HG02840 (cell line): ENCODE measurements at regions not wholly inside any gene's neighbourhood (a gene's known extent, or its start where the extent isn't known, plus 50 kb on each side); places are given as distances from the start of the nearest gene placed in this dataset.

Experiments used
- ATAC-seq: cut with Tn5 transposase; IDR thresholded peaks from one replicate; pipeline ENCODE4 v1.9.1; 2021; ENCODE audit warnings: mild to moderate bottlenecking, moderate library complexity, moderate number of reproducible peaks; ENCODE audit not compliant: unreplicated experiment, low FRiP score

DNA sequence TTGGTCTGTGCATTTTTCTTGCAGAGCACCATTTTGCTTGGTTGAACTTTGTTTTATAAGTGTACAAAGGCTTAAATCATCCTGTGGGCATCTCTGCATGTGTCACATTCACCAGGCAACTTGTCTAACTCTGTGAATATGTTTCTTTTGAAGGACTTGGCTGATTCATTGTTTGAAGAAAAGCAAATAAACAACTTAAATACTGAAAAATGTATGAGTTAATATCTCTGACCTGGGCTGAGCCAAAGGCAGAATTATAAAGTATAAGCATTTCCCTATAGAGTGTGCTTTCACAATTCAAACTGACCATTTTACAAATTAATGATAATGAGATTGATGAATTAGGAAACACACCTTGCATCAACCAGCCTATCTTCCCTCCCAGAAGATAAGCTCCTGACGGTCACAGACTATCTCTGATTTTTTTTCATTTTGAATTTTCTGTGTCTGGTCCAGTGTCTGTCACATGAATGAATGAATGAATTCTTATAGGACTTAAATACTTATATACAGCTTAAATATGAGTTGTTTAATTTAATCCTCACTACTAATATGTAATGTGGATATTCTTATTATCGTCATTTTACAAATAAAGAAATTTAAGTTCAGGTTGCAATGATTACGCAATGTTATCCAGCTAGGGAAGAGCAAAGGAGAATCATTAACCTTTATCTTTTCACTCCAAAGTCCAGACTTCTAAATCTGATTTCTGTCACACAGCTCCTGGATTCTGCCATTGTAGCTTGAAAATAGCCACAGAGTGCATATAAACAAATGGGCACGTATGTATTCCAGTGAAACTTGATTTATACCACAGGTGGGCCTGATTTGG is 182.0 kb upstream of the PHYHIPL start:
- ATAC-seq: no peak

DNA sequence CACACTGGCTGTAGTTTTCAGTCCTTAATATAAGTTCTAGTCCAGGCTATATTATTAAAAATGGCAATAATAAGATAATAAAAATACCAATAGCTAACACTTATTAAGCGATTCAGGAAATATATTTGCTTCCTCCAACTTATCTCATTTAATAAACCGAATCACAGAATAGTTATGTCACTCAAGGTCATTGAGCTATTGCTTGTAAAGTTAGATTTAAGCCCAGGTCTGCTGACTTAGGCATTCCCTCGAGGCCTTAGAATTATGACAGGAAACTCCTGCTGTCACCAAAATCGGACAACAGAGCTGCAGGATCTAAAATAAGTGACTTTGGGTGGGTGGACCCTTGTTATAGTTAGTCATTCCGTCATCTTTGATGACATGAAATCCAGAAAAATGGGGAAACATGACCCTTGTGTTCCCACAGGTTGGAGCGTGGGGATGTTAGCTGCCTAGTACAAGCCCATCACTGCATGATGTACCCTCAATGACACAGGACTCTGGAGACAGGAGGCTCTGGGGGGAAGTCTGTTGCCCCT is 181.3 kb upstream of the PHYHIPL start:
- ATAC-seq: no peak

DNA sequence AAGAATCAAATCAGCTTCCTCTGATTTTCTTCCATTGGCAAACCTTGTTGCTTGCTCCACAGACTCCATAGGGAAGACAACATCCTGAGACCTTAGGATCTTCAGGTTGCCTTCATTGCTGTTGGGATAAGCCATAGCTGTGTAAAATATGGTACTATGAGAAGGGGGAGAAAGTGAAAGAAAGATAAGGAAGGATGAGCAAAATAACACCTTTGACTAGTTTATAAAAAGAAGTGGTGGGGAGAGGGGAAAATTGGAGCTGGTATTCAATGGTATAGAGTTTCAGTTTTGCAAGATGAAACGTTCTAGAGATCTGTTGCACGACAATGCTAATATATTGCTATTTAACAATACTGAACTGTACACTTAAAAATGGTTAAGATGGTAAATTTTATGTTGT is 180.4 kb upstream of the PHYHIPL start:
- no peak for ATAC-seq

DNA sequence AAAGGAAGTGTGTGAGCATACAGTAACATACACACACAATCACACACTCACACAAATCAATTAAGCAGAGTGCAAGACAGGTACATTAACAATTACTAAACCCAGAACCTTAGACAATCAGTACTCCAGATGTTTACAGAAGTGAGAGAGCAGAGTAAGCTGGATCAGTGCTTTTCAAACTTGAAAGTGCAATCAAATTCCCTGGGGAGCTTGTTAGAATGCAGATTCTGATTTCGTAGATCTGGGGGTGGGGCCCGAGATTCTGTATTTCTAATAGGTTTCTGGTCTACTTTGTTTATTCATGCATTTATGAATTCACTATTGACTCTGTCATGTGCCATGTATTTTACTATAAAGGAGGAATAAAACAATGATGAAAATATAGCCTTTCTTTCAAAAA is 179.6 kb upstream of the PHYHIPL start:
- no peak for ATAC-seq

DNA sequence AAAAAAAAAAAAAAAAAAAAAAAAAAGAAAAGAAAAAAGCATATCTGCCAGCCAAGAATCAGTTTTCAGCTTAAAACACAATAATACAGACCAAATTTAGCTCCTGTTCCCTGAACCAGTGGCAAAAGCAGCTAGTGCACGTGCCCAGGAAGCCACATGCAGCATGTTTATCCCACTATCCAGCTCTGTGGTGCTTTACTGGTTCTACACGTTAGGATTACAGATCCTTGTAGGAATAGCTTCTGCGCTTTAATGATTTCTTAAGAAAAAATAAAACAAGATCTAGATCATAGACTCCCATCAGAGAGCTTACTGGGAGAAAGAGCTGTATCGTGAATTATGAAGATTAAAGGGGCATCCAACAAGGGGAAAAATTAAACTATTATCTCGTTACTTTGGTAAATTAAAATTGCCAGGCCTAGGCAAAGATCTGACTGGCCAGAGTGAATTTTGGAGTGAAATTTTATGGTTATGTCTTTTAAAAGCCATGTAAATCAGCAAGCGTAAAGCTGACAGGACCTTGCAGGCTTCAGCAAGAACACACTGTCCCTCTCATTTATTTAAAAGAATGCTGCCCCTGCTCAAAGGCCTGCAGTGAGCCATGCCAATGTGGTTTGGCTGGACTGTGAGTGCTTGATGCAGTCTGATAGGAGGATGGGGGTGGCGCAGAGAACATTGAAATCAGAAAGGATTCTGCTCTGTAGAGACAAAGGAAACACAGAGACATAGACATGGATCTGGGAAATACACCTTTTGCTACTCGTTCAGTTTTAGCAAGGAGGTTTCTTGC is 177.3 kb upstream of the PHYHIPL start:
- ATAC-seq: no peak

DNA sequence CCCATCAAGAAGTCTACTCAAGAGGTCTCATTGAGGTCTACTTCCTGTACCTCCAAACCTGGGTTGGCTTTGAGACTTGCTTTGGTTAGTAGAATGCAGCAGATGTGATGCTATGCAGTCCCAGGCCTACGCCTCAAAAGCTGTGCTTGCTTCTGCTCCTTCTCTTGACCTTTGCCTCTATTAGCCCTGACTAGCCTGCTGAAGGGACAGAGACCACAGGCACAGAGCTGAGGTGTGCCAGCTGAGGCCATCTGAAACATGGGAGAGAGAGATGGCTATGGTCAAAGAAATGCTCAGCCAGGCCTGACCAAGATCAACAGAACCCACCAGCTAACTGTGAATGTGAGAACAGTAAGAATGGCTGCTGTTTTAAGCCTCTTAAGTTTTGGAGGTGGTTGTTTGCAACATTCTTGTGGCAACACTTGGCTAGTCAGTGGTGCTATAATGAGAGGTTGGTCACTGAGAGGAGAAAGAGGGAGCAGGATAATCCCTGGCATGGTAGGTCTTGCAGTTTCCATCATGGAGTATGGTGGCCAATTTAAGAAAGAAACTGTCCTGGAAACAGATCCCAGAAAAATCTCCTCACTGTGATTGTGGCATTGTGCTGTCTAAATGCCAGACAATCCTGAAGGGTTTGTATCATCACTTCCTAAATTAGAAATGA is 176.1 kb upstream of the PHYHIPL start:
- no peak for ATAC-seq

DNA sequence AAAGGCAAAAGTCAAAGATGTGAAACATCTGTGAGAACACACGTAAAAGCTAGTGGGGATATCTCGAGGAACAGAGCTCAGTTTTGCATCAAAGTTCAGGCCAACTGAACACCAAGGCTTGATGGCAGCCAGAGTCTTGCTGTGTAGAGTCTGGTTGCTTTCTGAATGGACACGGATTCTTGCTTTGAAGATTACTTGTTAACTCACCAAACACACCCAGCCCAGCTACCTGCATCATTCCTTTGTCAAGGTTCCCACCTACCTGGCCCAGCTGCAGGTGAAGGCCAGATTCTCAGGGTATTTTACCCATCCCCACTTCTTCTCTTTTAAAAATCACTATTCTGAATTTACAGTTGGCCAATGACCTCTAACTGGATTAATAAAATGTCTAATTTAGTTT is 174.4 kb upstream of the PHYHIPL start:
- ATAC-seq: no peak

DNA sequence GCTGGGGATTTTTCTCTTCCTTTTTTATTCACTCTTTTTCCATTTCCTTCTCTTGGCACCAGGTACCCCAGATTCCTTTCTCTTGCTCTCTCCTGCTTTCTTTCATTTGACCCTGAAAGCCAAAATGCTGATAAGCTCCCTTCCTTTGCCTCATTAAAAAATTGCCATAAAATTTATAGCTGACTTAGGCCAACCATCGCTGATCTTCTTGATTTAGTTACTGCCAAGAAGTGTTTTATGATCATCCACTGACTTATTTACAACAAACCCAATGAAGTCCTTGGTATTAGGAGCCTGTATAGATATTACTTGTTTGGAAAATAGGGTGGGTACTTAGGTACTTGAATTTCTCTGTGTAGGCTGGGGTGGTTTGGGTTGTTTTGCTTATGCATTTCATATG is 173.2 kb upstream of the PHYHIPL start:
- no peak for ATAC-seq

DNA sequence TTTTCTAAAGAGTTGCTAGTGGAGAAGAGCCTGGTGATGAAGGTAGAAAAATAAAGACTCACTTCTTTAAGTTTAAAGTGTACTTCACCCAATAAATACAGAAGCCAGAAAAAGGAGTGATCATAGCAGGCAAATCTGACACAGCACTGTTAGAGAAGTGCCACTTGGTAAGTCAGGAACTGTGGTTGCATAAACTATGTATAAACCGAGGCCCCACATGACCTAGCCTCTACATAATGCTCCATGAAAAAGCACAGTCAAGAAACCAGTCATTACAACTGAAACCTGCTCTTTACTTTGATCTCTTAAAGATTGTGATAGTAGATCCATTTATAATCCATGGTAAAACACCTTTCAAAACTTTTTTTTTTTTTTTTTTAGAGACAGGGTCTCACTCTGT is 172.1 kb upstream of the PHYHIPL start:
- ATAC-seq: no peak

DNA sequence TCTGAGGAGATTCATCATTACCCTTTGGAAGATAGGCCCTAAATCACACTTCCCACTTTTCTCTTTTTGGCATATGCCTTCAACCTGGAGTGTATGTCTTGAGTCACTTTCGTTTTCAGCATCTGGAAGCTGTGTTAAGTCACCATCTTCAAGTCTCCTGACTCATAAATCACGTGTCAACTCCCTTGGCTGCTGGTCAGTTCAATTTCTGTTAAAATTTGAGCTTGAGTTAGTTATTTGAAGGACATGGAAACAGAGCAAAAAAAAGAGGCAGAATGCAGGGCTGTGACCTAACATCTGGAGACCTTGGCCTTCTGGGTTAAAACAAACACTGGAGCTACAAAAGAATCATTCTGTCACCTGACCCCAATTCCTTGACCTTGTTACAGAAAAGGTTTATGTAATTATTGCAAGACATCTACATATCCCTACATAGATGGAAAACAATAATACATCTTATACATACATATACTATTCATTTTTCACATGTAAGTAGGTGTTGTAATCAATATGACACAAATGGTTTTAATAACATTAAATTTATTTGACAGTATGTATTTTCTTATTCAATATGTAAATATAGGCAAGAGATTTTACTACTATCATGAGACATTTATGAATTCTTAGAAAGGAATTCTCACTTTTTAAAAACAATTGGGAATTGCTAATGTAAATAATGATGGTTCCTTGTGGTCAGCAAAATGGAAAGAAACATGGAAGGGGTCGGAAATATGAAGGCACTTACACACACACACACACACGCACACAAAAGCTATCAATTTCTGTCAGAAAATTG is 169.7 kb upstream of the PHYHIPL start:
- no peak for ATAC-seq

DNA sequence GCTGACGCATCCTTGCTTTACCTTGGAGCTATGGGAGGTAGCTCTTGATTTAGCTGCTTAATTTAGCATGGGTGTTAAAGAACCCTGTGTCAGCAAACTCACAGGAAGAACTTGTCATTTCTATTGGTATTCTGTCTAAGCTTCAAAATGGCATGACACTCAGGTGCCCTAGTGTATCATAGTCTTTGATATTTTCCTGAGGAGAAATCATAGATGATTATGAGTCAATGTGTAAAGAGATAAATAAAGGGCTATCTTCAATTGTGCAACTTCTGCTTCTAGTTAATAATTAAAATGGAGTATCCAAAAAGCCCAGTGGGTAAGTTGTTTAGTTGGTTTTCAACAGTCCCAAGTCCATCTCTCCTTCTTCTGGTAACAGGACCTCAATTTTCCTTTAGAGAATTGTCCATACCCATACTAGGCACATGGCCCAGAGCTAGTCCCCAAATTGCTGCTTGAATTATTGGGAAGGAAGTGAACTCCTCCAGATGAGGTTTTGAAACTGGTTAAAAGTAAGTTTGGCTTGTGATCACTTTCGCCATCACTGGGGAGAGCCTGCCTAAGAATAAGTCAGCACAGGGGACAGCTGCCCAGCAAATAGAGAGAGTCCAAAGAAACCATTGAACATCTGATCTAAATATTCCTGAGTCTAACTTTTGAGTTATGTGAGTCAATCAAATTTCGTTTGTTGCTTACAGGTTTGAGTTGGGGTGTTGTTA is 169.0 kb upstream of the PHYHIPL start:
- ATAC-seq: no peak

DNA sequence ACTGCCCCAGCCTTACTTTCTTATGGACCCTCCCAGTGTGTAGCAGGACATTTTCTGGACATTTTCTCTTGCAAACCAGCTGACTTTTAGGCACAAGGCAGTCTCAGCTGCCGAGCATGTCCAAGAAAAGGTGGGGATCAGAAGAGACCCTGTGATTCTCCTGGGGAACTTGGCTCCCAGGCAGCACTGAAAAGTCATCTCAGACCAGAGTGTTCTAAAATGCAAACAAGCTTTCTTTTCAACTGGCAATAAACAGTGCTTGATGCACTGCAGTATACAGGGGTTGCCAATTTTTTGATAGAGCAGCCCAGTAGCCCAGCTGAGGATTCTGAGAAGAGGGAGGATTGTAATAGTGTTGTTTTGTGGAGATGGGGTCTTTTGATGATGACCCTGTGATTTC is 168.0 kb upstream of the PHYHIPL start:
- ATAC-seq: no peak

DNA sequence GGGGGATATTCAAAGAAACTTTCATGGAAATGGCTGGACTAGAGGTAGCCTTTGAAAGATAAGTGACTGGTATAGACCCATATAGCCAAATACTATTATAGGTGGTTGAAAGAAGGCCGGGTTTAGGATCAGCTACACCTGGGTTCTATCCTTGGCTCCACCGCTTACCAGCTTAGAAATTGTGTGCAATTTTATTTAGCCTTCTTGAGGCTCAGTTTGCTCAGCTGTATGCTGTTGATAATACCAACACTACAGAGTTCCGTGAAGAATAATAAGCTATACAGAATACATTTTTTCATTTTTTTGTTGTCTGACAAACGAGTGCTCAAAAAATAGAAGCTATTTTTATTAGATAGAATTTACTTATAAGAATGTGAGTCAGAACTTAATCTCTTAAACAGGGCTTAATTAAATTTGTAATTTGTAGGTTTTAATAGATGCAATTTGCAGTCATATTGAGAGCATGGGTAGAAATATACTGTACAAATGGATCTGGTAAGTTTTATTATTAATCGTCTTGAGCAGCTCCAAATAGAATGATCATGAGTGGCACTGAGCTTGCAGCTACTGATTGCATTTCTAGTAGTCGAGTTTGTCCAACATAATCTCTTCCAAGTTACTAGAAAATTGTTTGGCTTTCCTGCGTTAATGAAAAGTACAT is 164.3 kb upstream of the PHYHIPL start:
- no peak for ATAC-seq

DNA sequence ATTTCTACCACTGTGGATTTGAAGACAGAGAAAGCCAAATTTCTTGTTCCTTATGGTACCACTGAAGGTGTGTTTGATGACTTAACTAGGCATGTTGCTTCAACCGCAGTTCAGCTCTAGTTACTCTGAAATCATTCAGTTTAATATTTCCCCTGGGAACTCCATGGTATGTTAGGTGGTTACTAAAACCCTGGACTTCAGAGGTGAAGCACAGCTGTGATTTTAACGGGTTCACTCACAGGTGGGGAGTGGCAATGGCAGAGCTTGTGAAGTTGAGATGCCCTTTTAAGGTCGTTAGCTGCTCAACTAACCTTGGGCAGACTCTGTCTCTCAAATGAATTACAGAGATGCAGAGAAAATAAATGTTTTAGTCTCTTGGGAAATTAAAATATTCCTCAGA is 163.6 kb upstream of the PHYHIPL start:
- no peak for ATAC-seq

DNA sequence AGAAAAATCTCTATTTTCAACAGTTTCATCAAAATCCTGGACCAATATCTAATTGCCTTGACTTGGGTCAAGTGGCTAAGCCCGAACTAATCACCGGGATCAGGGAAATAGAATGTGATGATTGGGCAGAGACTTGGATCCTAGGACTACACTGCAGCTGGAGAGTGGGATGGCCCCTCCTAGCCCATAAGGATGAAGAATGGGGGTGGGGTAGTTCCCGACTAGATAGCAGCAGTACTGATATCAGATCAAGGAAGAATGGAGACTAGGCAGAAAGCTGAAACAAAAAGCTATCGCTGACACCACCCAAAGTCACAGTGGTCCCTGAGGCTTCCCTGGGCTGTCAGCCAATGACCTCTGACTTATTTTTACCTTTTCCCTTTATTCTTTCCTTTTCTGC is 160.4 kb upstream of the PHYHIPL start:
- ATAC-seq: no peak

DNA sequence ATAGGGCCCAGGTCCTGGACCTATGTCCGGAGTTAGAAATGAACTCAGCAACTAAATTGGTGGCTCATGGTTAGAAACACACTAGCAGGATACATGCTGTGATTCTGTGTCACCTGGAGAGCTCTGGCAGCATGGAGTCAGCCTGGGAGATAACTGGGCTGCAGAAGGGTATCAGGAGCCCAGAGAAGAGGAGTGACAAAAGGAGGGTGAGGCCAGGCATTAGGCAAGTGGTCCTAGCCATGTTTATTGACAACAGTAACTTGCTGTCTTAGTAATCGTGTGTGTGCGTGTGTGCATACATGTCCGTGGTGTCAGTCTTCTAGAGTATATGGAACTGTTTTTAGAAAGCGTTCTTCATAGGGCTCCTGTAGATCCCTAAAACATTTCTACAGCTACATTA is 157.5 kb upstream of the PHYHIPL start:
- ATAC-seq: no peak

DNA sequence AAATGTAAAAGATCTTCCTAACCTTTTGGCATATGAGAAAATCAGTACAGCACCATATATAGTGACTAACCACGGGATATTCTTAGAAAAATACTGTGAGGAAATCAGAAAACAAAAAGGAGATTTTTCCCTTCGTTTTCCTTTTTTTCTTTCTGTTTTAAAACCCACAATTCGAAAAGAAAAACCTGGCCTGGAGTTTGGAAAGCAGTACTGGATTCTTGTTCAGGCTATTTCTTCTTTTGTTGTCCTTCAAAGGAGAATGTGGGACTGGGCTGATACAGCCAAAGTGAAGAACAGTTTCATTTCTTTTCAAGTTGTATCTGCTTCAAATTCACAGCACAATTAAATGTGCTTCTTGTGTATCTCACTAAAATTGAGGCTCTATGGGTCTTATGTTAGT is 156.8 kb upstream of the PHYHIPL start:
- ATAC-seq: no peak

DNA sequence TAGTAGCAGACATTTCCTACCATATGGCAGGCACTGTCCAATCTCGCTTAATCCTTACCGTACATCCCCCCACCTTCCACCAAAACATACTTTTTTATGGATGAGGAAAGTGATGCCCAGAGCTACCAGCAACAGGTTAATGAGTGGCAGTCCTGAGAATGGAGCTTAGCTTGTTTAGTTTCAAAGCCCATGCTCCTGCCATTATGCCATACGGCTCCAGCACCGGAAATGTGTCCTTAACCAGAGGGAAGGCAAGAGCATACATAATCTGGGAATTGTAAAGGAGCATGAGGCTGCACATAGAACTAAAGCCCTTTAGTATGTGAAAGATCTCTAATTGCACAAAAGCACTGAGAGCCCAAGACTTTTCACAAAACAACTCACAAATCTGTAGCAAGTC is 155.9 kb upstream of the PHYHIPL start:
- ATAC-seq: no peak
